ENCODE measurements at regions not wholly inside any gene's neighbourhood (a gene's known extent, or its start where the extent isn't known, plus 50 kb on each side); places are given as distances from the start of the nearest gene placed in this dataset.

GRCh38 chr6:137989664-137990063 lies 117.6 kb downstream of the PERP start:
- no peak for TF ChIP-seq TCF4 (CRISPR knock-in tag; IDR thresholded peaks at IDR 0.05; ENCODE audit: borderline replicate concordance)
- TF ChIP-seq POU6F1 (CRISPR knock-in tag; IDR thresholded peaks at IDR 0.05; ENCODE audit: borderline replicate concordance, low read depth) = no peak
- no peak for TF ChIP-seq ZC3H10 (CRISPR knock-in tag; IDR thresholded peaks at IDR 0.05)
- TF ChIP-seq, protein P1, sequence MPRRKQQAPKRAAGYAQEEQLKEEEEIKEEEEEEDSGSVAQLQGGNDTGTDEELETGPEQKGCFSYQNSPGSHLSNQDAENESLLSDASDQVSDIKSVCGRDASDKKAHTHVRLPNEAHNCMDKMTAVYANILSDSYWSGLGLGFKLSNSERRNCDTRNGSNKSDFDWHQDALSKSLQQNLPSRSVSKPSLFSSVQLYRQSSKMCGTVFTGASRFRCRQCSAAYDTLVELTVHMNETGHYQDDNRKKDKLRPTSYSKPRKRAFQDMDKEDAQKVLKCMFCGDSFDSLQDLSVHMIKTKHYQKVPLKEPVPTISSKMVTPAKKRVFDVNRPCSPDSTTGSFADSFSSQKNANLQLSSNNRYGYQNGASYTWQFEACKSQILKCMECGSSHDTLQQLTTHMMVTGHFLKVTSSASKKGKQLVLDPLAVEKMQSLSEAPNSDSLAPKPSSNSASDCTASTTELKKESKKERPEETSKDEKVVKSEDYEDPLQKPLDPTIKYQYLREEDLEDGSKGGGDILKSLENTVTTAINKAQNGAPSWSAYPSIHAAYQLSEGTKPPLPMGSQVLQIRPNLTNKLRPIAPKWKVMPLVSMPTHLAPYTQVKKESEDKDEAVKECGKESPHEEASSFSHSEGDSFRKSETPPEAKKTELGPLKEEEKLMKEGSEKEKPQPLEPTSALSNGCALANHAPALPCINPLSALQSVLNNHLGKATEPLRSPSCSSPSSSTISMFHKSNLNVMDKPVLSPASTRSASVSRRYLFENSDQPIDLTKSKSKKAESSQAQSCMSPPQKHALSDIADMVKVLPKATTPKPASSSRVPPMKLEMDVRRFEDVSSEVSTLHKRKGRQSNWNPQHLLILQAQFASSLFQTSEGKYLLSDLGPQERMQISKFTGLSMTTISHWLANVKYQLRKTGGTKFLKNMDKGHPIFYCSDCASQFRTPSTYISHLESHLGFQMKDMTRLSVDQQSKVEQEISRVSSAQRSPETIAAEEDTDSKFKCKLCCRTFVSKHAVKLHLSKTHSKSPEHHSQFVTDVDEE (CRISPR knock-in tag; IDR thresholded peaks at IDR 0.05) = no peak
- TF ChIP-seq ZFP30 (CRISPR knock-in tag; IDR thresholded peaks at IDR 0.05) = no peak
- TF ChIP-seq PATZ1 (CRISPR knock-in tag; IDR thresholded peaks at IDR 0.05; ENCODE audit: borderline replicate concordance) = no peak
- no peak for TF ChIP-seq PPARA (CRISPR knock-in tag; IDR thresholded peaks at IDR 0.05; ENCODE audit: borderline replicate concordance)
- TF ChIP-seq TOX (CRISPR knock-in tag; IDR thresholded peaks at IDR 0.05; ENCODE audit: borderline replicate concordance) = no peak
- TF ChIP-seq OSR1 (CRISPR knock-in tag; IDR thresholded peaks at IDR 0.05) = no peak
- TF ChIP-seq GLIS3 (CRISPR knock-in tag; IDR thresholded peaks at IDR 0.05) = no peak
- TF ChIP-seq BACH2 (CRISPR knock-in tag; IDR thresholded peaks at IDR 0.05; ENCODE audit: borderline replicate concordance) = no peak
